ENCODE measurements at regions not wholly inside any gene's neighbourhood (a gene's known extent, or its start where the extent isn't known, plus 50 kb on each side); places are given as distances from the start of the nearest gene placed in this dataset.
"Not testable (repeated sequence)": the region's sequence is repeated elsewhere in the genome, so short reads cannot be mapped to it uniquely, and the experiment has no call there.

DNA sequence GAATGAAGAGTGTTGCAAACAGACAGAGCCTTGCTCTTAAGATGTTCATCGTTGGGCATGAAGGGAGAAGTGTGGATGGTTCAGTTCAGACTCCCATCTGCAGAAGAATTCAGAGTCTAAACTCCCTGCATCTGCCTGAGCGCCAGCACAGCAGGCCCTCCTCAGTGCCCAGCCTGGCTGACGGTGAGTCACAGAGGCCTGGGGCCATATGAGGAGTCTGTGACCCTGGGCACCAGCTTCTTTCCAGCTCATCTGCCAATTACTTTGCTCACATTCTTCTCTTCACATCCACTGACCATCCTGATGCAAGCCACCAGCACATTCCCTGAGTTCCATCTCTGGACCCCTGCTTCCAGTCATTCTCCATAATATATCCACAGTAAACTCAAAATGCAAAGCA lies 401.1 kb upstream of the TRPC7 start:
- DNase-seq (ENCODE audit: insufficient read length, low spot score) (no peak), FAIRE-seq (no peak)
- no peak for TF ChIP-seq PAX5 (IDR thresholded peaks at IDR 0.05; ENCODE audit: insufficient read depth, low read length, severe bottlenecking)
- no peak for TF ChIP-seq SPI1 (IDR thresholded peaks at IDR 0.05; ENCODE audit: low read depth, low read length)
- TF ChIP-seq TAF1 (IDR thresholded peaks at IDR 0.05; ENCODE audit: low read depth, low read length) = no peak
- TF ChIP-seq POLR2A (IDR thresholded peaks at IDR 0.05; ENCODE audit: low read depth, low read length) = no peak
- TF ChIP-seq POU2F2 (IDR thresholded peaks at IDR 0.05; ENCODE audit: low read depth, low read length) = no peak
- TF ChIP-seq POLR2AphosphoS5 (IDR thresholded peaks at IDR 0.05; ENCODE audit: low read depth, low read length) = no peak

DNA sequence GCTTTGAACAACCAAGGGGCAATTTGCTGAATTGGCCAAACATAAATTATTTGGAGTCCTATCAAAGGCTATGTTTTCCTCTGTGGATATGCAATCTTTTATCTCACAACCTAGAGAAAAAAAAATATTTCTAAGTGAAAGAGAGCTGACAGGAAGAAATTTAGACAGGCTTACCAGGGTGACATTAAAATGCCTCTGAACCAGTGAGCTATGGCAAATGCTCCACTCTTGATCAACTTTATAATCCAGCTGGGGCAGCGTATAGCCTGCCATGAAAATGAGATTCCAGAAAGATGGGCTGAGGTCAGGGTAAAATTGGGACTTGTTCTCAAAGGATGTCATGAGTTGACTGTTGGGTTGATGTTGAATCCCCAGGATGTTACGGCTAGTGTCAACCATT lies 399.3 kb upstream of the TRPC7 start:
- DNase-seq (ENCODE audit: insufficient read length, low spot score) = no peak
- TF ChIP-seq POLR2A (IDR thresholded peaks at IDR 0.05; ENCODE audit: low read depth, low read length) = no peak
- TF ChIP-seq PAX5 (IDR thresholded peaks at IDR 0.05; ENCODE audit: insufficient read depth, low read length, severe bottlenecking) = no peak
- no peak for TF ChIP-seq POU2F2 (IDR thresholded peaks at IDR 0.05; ENCODE audit: low read depth, low read length)
- no peak for TF ChIP-seq POLR2AphosphoS5 (IDR thresholded peaks at IDR 0.05; ENCODE audit: low read depth, low read length)
- TF ChIP-seq SPI1 (IDR thresholded peaks at IDR 0.05; ENCODE audit: low read depth, low read length) = no peak
- no peak for TF ChIP-seq TAF1 (IDR thresholded peaks at IDR 0.05; ENCODE audit: low read depth, low read length)

DNA sequence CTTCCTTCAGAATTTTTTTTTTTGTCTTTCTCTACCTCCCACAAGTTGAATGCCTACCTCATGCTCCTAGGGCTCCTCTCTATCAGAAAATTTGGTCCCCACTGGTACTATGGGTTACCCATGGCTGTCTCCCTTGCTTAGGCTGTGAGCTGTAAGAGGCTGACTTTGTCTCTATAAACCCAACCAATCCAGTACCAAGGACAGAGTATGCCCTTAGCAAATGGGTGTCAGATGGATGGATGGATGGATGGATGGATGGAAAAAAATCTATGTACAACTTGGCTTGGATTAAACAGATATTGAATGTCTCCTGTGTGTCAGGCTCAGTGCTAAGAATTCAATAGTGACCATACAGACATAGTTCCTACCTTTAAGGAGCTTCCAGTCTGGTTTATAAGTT lies 398.2 kb upstream of the TRPC7 start:
- DNase-seq (ENCODE audit: insufficient read length, low spot score) (no peak), FAIRE-seq (no peak)
- TF ChIP-seq POLR2A (IDR thresholded peaks at IDR 0.05; ENCODE audit: low read depth, low read length) (no peak), PAX5 (IDR thresholded peaks at IDR 0.05; ENCODE audit: insufficient read depth, low read length, severe bottlenecking) (no peak), SPI1 (IDR thresholded peaks at IDR 0.05; ENCODE audit: low read depth, low read length) (no peak), POLR2AphosphoS5 (IDR thresholded peaks at IDR 0.05; ENCODE audit: low read depth, low read length) (no peak), POU2F2 (IDR thresholded peaks at IDR 0.05; ENCODE audit: low read depth, low read length) (no peak)

More for the DNA sequence above, 399.3 kb upstream of the TRPC7 start:
- no peak for FAIRE-seq

DNA sequence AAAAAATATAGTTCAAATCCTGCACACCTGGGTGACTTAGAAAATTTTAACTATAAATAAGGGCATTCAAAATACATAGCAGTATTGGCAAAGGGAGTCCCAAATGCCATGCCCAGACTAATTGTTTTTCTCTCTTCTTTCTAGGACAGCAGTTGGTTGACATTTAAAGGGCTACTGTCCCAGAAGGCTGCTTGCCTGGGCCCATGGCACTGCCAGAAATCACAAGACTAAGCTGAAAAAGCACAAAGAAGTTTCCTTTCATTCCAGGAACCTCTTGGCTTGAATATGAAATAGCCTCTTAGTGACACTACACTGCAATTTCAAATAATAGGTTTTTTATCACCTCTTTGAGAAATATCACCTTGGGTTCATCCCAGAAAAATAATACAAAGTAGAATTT lies 388.9 kb upstream of the TRPC7 start:
- DNase-seq (ENCODE audit: insufficient read length, low spot score) (no peak), FAIRE-seq (no peak)
- TF ChIP-seq TAF1 (IDR thresholded peaks at IDR 0.05; ENCODE audit: low read depth, low read length) (no peak), POU2F2 (IDR thresholded peaks at IDR 0.05; ENCODE audit: low read depth, low read length) (no peak), SPI1 (IDR thresholded peaks at IDR 0.05; ENCODE audit: low read depth, low read length) (no peak), POLR2AphosphoS5 (IDR thresholded peaks at IDR 0.05; ENCODE audit: low read depth, low read length) (no peak), POLR2A (IDR thresholded peaks at IDR 0.05; ENCODE audit: low read depth, low read length) (no peak), PAX5 (IDR thresholded peaks at IDR 0.05; ENCODE audit: insufficient read depth, low read length, severe bottlenecking) (no peak)

DNA sequence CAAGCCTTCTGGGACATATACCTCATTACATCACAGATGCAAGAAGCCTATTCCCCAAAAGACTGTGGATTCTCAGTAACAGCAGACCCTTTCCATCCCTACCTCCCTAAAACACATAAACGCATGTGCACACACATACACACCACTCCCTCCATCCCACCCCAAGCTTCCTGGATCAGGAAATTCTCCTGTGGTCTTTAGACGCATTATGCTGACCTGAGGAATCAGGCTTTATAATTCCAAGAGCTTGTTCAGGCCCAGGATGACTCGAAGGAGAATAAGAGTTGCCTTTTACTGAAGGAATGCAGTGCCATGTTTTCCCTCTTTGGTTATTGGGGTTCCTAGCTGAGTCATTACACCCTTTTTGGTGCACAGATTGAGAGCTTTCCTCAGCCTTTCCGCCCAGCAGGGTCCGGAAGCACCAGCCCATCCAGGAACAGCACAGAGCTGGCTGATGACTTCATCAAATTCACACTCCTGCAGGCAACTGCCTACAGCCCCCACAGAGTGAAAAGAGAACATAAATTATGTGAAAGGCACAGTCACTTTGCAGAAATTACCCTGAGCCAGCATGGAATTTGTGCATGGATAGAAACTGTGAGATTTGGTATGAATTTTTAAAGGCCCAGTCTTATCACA lies 385.0 kb upstream of the TRPC7 start:
- FAIRE-seq = no peak
- no peak for TF ChIP-seq TAF1 (IDR thresholded peaks at IDR 0.05; ENCODE audit: low read depth, low read length)
- TF ChIP-seq POLR2AphosphoS5 (IDR thresholded peaks at IDR 0.05; ENCODE audit: low read depth, low read length) = no peak
- TF ChIP-seq POLR2A (IDR thresholded peaks at IDR 0.05; ENCODE audit: low read depth, low read length) = no peak
- no peak for TF ChIP-seq PAX5 (IDR thresholded peaks at IDR 0.05; ENCODE audit: insufficient read depth, low read length, severe bottlenecking)
- TF ChIP-seq POU2F2 (IDR thresholded peaks at IDR 0.05; ENCODE audit: low read depth, low read length) = no peak
- no peak for TF ChIP-seq SPI1 (IDR thresholded peaks at IDR 0.05; ENCODE audit: low read depth, low read length)

DNA sequence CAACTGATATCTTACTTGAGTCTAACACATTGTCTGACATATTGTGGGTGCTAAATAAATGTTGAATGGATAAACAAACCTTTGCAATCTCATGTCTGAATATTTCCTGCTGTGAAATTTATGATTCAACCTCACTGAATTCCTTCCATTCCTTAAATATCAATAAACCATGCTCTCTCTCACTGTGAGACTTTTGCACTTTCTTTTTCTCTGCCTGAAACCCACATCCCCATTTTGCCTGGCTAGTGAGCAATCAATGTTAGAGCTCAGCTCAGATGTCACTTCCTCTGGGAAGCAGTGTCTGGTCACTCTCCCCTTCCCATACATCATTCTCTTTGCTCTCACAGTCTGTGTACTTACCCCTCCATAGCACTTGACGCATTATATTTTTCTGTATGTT lies 383.7 kb upstream of the TRPC7 start:
- no peak for TF ChIP-seq POU2F2 (IDR thresholded peaks at IDR 0.05; ENCODE audit: low read depth, low read length)
- no peak for TF ChIP-seq PAX5 (IDR thresholded peaks at IDR 0.05; ENCODE audit: insufficient read depth, low read length, severe bottlenecking)
- no peak for TF ChIP-seq SPI1 (IDR thresholded peaks at IDR 0.05; ENCODE audit: low read depth, low read length)
- no peak for TF ChIP-seq POLR2A (IDR thresholded peaks at IDR 0.05; ENCODE audit: low read depth, low read length)
- TF ChIP-seq POLR2AphosphoS5 (IDR thresholded peaks at IDR 0.05; ENCODE audit: low read depth, low read length) = no peak
- no peak for TF ChIP-seq TAF1 (IDR thresholded peaks at IDR 0.05; ENCODE audit: low read depth, low read length)

More for the DNA sequence above, 385.0 kb upstream of the TRPC7 start:
- DNase-seq (ENCODE audit: insufficient read length, low spot score) = no peak

DNA sequence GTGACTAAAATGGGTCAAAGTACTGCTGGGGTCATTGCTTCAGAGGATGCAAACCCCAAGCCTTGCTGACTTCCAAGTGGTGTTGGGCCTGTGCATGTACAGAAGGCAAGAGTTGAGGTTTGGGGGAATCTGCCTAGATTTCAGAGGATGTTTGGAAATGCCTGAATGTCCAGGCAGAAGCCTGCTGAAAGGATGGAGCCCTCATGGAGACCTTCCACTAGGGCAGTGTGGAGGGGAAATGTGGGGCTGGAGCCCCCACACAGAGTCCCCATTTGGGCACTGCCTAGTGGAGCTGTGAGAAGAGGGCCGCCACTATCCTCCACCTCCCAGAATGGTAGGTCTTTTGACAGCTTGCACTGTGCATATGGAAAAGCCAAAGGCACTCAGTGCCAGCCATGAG lies 377.7 kb upstream of the TRPC7 start:
- no peak for FAIRE-seq

More for the DNA sequence above, 383.7 kb upstream of the TRPC7 start:
- no peak for DNase-seq (ENCODE audit: insufficient read length, low spot score)
- FAIRE-seq = no peak

DNA sequence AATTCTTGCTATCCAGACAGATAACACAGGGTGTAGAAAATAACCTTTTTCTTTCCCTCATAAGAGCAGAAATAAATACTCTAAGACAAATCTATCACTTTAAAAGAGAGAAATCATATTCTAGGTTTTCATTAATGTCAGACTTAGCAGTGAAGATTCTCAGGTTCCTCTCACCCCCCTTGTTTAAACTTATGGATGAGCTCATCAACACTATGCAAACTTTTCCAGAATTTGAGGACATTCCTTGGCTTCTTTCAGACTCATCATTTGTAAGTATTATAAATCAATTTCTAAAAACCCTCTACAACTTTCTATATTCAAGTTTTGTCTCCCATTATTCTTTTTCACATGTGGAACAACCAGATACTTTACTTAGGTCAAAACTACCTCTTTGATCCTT lies 374.9 kb upstream of the TRPC7 start:
- no peak for DNase-seq (ENCODE audit: insufficient read length, low spot score)
- no peak for TF ChIP-seq POLR2AphosphoS5 (IDR thresholded peaks at IDR 0.05; ENCODE audit: low read depth, low read length)
- TF ChIP-seq POU2F2 (IDR thresholded peaks at IDR 0.05; ENCODE audit: low read depth, low read length) = no peak
- TF ChIP-seq POLR2A (IDR thresholded peaks at IDR 0.05; ENCODE audit: low read depth, low read length) = no peak
- no peak for TF ChIP-seq TAF1 (IDR thresholded peaks at IDR 0.05; ENCODE audit: low read depth, low read length)
- TF ChIP-seq SPI1 (IDR thresholded peaks at IDR 0.05; ENCODE audit: low read depth, low read length) = no peak
- TF ChIP-seq PAX5 (IDR thresholded peaks at IDR 0.05; ENCODE audit: insufficient read depth, low read length, severe bottlenecking) = no peak
- no peak for FAIRE-seq

More for the DNA sequence above, 377.7 kb upstream of the TRPC7 start:
- TF ChIP-seq POU2F2 (IDR thresholded peaks at IDR 0.05; ENCODE audit: low read depth, low read length) (no peak), POLR2AphosphoS5 (IDR thresholded peaks at IDR 0.05; ENCODE audit: low read depth, low read length) (no peak), POLR2A (IDR thresholded peaks at IDR 0.05; ENCODE audit: low read depth, low read length) (no peak), PAX5 (IDR thresholded peaks at IDR 0.05; ENCODE audit: insufficient read depth, low read length, severe bottlenecking) (no peak)
- DNase-seq (ENCODE audit: insufficient read length, low spot score) = no peak

DNA sequence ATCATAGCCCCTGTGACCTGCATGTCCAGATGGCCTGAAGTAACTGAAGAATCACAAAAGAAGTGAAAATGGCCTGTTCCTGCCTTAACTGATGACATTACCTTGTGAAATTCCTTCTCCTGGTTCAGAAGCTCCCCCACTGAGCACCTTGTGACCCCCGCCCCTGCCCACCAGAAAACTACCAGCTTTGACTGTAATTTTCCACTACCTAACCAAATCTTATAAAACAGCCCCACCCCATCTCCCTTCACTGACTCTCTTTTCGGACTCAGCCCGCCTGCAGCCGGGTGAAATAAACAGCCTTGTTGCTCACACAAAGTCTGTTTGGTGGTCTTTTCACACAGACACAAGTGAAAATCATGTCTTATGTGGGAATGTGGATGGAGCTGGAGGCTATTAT lies 373.9 kb upstream of the TRPC7 start:
- FAIRE-seq; DNase-seq (ENCODE audit: insufficient read length, low spot score): not testable (repeated sequence)

DNA sequence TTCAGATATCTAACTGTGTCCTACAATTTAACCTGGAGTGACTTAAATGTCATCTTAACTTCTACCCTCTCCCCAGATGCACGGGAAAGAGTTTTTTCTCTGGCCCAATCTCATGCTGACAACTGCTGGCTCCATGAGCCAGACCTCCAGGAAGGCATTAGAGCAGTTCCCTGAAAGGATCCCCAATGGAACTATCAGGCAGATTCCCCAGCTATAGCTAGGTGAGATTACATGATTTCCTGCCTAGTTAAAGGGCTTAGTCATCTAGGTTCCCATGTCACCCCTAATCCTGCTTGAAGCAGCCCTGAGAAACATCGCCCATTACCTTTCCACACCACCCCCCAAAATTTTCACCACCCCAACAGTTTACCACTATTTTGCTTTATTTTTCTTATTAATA lies 373.5 kb upstream of the TRPC7 start:
- DNase-seq (ENCODE audit: insufficient read length, low spot score) = no peak
- FAIRE-seq = no peak
- TF ChIP-seq POLR2AphosphoS5 (IDR thresholded peaks at IDR 0.05; ENCODE audit: low read depth, low read length) (no peak), POLR2A (IDR thresholded peaks at IDR 0.05; ENCODE audit: low read depth, low read length) (no peak), PAX5 (IDR thresholded peaks at IDR 0.05; ENCODE audit: insufficient read depth, low read length, severe bottlenecking) (no peak), SPI1 (IDR thresholded peaks at IDR 0.05; ENCODE audit: low read depth, low read length) (no peak), TAF1 (IDR thresholded peaks at IDR 0.05; ENCODE audit: low read depth, low read length) (no peak), POU2F2 (IDR thresholded peaks at IDR 0.05; ENCODE audit: low read depth, low read length) (no peak)

All from GM12891 (cell line).